AG08395 (cell line): ENCODE measurements at regions not wholly inside any gene's neighbourhood (a gene's known extent, or its start where the extent isn't known, plus 50 kb on each side); places are given as distances from the start of the nearest gene placed in this dataset.
"Not testable (repeated sequence)": the region's sequence is repeated elsewhere in the genome, so short reads cannot be mapped to it uniquely, and the experiment has no call there.

Experiments used
- DNase-seq: peaks from one replicate; pipeline ENCODE4 v3.0.0; 2012; ENCODE audit warnings: mixed read lengths, low spot score

GRCh38 chr5:166074582-166075481, 2216.6 kb upstream of the WWC1 start:
- DNase-seq = no peak

GRCh38 chr5:166083183-166083959, 2208.1 kb upstream of the WWC1 start:
- DNase-seq = no peak

- DNase-seq = no peak
Measured at GRCh38 chr5:166086568-166086967, 2204.9 kb upstream of the WWC1 start.

GRCh38 chr5:166088389-166089039, 2202.9 kb upstream of the WWC1 start:
- no peak for DNase-seq

GRCh38 chr5:166091931-166092330, 2199.5 kb upstream of the WWC1 start:
- no peak for DNase-seq

GRCh38 chr5:166093312-166093711, 2198.1 kb upstream of the WWC1 start:
- DNase-seq = no peak

GRCh38 chr5:166102947-166103346, 2188.5 kb upstream of the WWC1 start:
- no peak for DNase-seq

- DNase-seq = no peak
Measured at GRCh38 chr5:166111021-166111420, 2180.4 kb upstream of the WWC1 start.

- DNase-seq = no peak
Measured at GRCh38 chr5:166117072-166118066, 2174.1 kb upstream of the WWC1 start.

- DNase-seq = no peak
Measured at GRCh38 chr5:166119506-166119905, 2171.9 kb upstream of the WWC1 start.

GRCh38 chr5:166123717-166124116, 2167.7 kb upstream of the WWC1 start:
- DNase-seq = no peak

- DNase-seq = no peak
Measured at GRCh38 chr5:166127766-166128570, 2163.5 kb upstream of the WWC1 start.

GRCh38 chr5:166145107-166145506, 2146.3 kb upstream of the WWC1 start:
- DNase-seq = not testable (repeated sequence)

GRCh38 chr5:166163996-166164610, 2127.3 kb upstream of the WWC1 start:
- no peak for DNase-seq

- DNase-seq = no peak
Measured at GRCh38 chr5:166165596-166165995, 2125.8 kb upstream of the WWC1 start.

- no peak for DNase-seq
Measured at GRCh38 chr5:166166071-166166470, 2125.4 kb upstream of the WWC1 start.

- no peak for DNase-seq
Measured at GRCh38 chr5:166172597-166172996, 2118.8 kb upstream of the WWC1 start.

- DNase-seq = no peak
Measured at GRCh38 chr5:166178411-166179080, 2112.9 kb upstream of the WWC1 start.

GRCh38 chr5:166185185-166185584, 2106.3 kb upstream of the WWC1 start:
- DNase-seq = no peak
